Smooth muscle cell (in vitro differentiated cells): ENCODE measurements at regions not wholly inside any gene's neighbourhood (a gene's known extent, or its start where the extent isn't known, plus 50 kb on each side); places are given as distances from the start of the nearest gene placed in this dataset.

ENCODE experiments used
- DNase-seq: peaks from one replicate; lab custom pipeline; 2025; ENCODE audit not compliant: unreplicated experiment; lab: John Stamatoyannopoulos, UW
- H2AFZ ChIP-seq: fragments of 200-600 bp; sonication (generic); 2 replicates; pipeline ENCODE4 v1.6.0; 2016; ENCODE audit warnings: antibody characterized with exemption, low read depth, mild to moderate bottlenecking
- H3F3A ChIP-seq: fragments of 200-600 bp; sonication (generic); 2 replicates; pipeline ENCODE4 v1.6.0; 2017; ENCODE audit warnings: antibody characterized with exemption, low read depth
- H3K27ac ChIP-seq: fragments of 200-600 bp; sonication (generic); 2 replicates; pipeline ENCODE4 v1.5.1; 2016; ENCODE audit warnings: low read depth, mild to moderate bottlenecking
- H3K27me3 ChIP-seq: fragments of 200-600 bp; sonication (generic); 2 replicates; pipeline ENCODE4 v1.6.1; 2016; ENCODE audit warnings: low read depth, mild to moderate bottlenecking
- H3K36me3 ChIP-seq: fragments of 200-600 bp; sonication (generic); 2 replicates; pipeline ENCODE4 v1.5.1; 2016; ENCODE audit warnings: low read depth
- H3K4me1 ChIP-seq: fragments of 200-600 bp; sonication (generic); 2 replicates; pipeline ENCODE4 v1.5.1; 2016; ENCODE audit warnings: low read depth
- H3K4me2 ChIP-seq: fragments of 200-600 bp; sonication (generic); 2 replicates; pipeline ENCODE4 v1.6.0; 2016; ENCODE audit warnings: mild to moderate bottlenecking
- H3K4me3 ChIP-seq: fragments of 200-600 bp; sonication (generic); 2 replicates; pipeline ENCODE4 v1.5.1; 2016; ENCODE audit warnings: mild to moderate bottlenecking
- H3K79me2 ChIP-seq: fragments of 200-600 bp; sonication (generic); 2 replicates; pipeline ENCODE4 v1.6.0; 2016; ENCODE audit warnings: low read depth, mild to moderate bottlenecking
- H3K9ac ChIP-seq: fragments of 200-600 bp; sonication (generic); 2 replicates; pipeline ENCODE4 v1.6.0; 2016; ENCODE audit warnings: low read depth
- H3K9me3 ChIP-seq: fragments of 200-600 bp; sonication (generic); replicated peaks from 2 replicates; pipeline ENCODE4 v1.5.1; 2016; ENCODE audit warnings: low read depth
- H4K20me1 ChIP-seq: fragments of 200-600 bp; sonication (generic); 2 replicates; pipeline ENCODE4 v1.6.0; 2016; ENCODE audit warnings: low read depth
- CTCF ChIP-seq: fragments of 200-600 bp; sonication (generic); IDR thresholded peaks from 2 replicates; pipeline ENCODE4 v1.5.1; 2017; ENCODE audit warnings: borderline replicate concordance, mild to moderate bottlenecking, antibody characterized with exemption; ENCODE audit not compliant: insufficient read depth, poor library complexity, severe bottlenecking
- WGBS: methylation state at CpG from one replicate; pipeline ENCODE4 v1.1.7; 2016; ENCODE audit warnings: low lambda C conversion rate; 5-methylcytosine and 5-hydroxymethylcytosine counted together

GRCh38 chr5:159427180-159428012, 97.1 kb upstream of the IL12B start:
- Histone ChIP-seq H3K9me3 (no peaks in the 10 kb centered on the region), H3K27ac (no peak overlapping the region), H3K4me2 (no peak overlapping the region), H3F3A (no peaks in the 10 kb centered on the region), H3K9ac (no peak overlapping the region), H4K20me1 (no peaks in the 10 kb centered on the region), H3K36me3 (no peaks in the 10 kb centered on the region), H2AFZ (no peak overlapping the region), H3K27me3 (peaks cover 27% of the 10 kb centered on the region), H3K4me3 (no peak overlapping the region), H3K79me2 (no peaks in the 10 kb centered on the region), H3K4me1 (no peaks in the 10 kb centered on the region)
- no peak for TF ChIP-seq CTCF
- WGBS = 77% methylated on average over 7 of the region's 7 CpGs
- no peak for DNase-seq

- no peak overlapping the region for H3K4me2 ChIP-seq
- H3F3A ChIP-seq = no peaks in the 10 kb centered on the region
- no peak overlapping the region for H3K9ac ChIP-seq
- 90% methylated on average over 7 of the region's 7 CpGs for WGBS
- H3K27ac ChIP-seq = no peak overlapping the region
- no peaks in the 10 kb centered on the region for H4K20me1 ChIP-seq
- H3K27me3 ChIP-seq = peaks cover 48% of the 10 kb centered on the region
- no peak overlapping the region for H2AFZ ChIP-seq
- no peak for TF ChIP-seq CTCF
- H3K4me3 ChIP-seq = no peak overlapping the region
- H3K36me3 ChIP-seq = no peaks in the 10 kb centered on the region
- H3K4me1 ChIP-seq = no peaks in the 10 kb centered on the region
- no peak for DNase-seq
- H3K9me3 ChIP-seq = no peaks in the 10 kb centered on the region
- no peaks in the 10 kb centered on the region for H3K79me2 ChIP-seq
These were observed 100.2 kb upstream of the IL12B start for GRCh38 chr5:159430361-159431012.

GRCh38 chr5:159435855-159436254, 105.6 kb upstream of the IL12B start:
- Histone ChIP-seq H3K9ac (no peak overlapping the region), H3K9me3 (no peaks in the 10 kb centered on the region), H3K4me3 (no peak overlapping the region), H3K79me2 (no peaks in the 10 kb centered on the region), H3K4me1 (no peaks in the 10 kb centered on the region), H2AFZ (no peak overlapping the region), H3K27me3 (peaks cover 50% of the 10 kb centered on the region), H4K20me1 (no peaks in the 10 kb centered on the region), H3K4me2 (no peak overlapping the region), H3K27ac (no peak overlapping the region), H3F3A (no peaks in the 10 kb centered on the region), H3K36me3 (no peaks in the 10 kb centered on the region)
- TF ChIP-seq CTCF = no peak
- 86% methylated on average over 2 of the region's 2 CpGs for WGBS
- no peak for DNase-seq
